Vagina (tissue), 2 donors: ENCODE measurements at regions not wholly inside any gene's neighbourhood (a gene's known extent, or its start where the extent isn't known, plus 50 kb on each side); places are given as distances from the start of the nearest gene placed in this dataset.

ENCODE experiments used
- POLR2A ChIP-seq, 2 donors: fragments of 450-650 bp; IDR thresholded peaks; one replicate each; pipeline ENCODE4 v1.6.1; 2017; ENCODE audit warnings: antibody characterized with exemption in 2 of 2, mild to moderate bottlenecking in 2 of 2, moderate library complexity in 2 of 2
- POLR2AphosphoS5 ChIP-seq, 2 donors: sonication (generic); formaldehyde crosslinking; IDR thresholded peaks; one replicate each; pipeline ENCODE4 v1.9.0; 2017; ENCODE audit warnings: antibody characterized with exemption in 2 of 2, mild to moderate bottlenecking in 2 of 2, low read depth in 1 of 2; ENCODE audit not compliant: insufficient read depth in 1 of 2
- TF ChIP-seq, protein P1 (sequence below), 3 experiments: fragments of 450-650 bp in 2 of 3; fragments of 200-600 bp in 1 of 3; sonication (generic) in 1 of 3; IDR thresholded peaks; one replicate each; pipeline ENCODE4 v1.5.1; 2017 to 2019; ENCODE audit warnings: antibody characterized with exemption in 3 of 3, mild to moderate bottlenecking in 2 of 3, moderate library complexity in 2 of 3

DNA sequence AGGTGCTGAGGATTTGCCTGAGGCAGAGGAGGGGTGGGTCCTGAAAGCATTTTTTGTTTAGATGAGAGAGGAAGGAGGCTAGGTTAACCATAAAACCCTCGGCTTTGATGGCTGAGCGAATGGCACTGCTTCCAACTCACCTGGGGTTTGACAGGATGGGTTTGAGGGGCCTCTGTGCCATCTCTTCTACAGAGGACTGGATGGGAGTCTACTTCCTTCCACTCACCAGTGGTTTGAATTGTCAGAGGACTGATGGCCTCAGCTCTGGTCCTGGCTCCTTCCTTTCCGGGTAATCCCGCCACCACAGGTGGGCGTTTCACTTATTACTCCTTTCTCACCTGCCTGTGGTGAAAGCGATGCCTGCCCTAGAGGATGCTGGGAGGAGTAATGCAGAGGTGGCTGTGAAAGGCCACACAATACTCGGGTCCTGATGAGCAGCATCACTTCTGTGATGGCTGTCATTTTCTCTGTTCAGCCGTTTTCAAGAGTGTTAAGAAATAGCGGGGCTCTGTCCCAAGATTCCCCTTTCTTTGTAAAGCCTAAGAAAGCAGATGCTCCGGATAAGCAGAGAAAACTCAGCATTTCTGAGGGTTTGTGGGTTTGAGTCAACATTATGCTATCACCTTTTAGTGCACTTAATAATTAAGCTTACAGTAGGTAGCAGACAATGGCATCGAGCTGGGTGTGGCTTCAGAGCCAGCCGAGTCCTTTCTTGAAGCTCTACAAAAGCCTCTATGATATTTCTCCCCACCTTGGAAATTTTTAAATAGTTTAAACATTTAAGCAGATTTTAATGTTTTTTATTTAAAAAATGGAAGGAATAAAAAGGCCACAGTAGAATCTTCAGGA lies 220.7 kb downstream of the HLX start:
- TF ChIP-seq POLR2AphosphoS5 (IDR thresholded peaks at IDR 0.05; ENCODE audit: insufficient read depth in 1 of 2, low read depth in 1 of 2) (no peak), POLR2A (IDR thresholded peaks at IDR 0.05) (no peak)
- TF ChIP-seq, protein P1, sequence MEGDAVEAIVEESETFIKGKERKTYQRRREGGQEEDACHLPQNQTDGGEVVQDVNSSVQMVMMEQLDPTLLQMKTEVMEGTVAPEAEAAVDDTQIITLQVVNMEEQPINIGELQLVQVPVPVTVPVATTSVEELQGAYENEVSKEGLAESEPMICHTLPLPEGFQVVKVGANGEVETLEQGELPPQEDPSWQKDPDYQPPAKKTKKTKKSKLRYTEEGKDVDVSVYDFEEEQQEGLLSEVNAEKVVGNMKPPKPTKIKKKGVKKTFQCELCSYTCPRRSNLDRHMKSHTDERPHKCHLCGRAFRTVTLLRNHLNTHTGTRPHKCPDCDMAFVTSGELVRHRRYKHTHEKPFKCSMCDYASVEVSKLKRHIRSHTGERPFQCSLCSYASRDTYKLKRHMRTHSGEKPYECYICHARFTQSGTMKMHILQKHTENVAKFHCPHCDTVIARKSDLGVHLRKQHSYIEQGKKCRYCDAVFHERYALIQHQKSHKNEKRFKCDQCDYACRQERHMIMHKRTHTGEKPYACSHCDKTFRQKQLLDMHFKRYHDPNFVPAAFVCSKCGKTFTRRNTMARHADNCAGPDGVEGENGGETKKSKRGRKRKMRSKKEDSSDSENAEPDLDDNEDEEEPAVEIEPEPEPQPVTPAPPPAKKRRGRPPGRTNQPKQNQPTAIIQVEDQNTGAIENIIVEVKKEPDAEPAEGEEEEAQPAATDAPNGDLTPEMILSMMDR (IDR thresholded peaks at IDR 0.05) = no peak
